Esophagus muscularis mucosa (tissue), 4 donors: ENCODE measurements at regions not wholly inside any gene's neighbourhood (a gene's known extent, or its start where the extent isn't known, plus 50 kb on each side); places are given as distances from the start of the nearest gene placed in this dataset.

ENCODE experiments used
- EP300 ChIP-seq: sonication (generic); formaldehyde crosslinking; IDR thresholded peaks from one replicate; pipeline ENCODE4 v1.6.1; 2017; ENCODE audit warnings: antibody characterized with exemption
- POLR2A ChIP-seq: fragments of 450-650 bp; IDR thresholded peaks from one replicate; pipeline ENCODE4 v1.6.1; 2017; ENCODE audit warnings: antibody characterized with exemption, moderate library complexity, mild to moderate bottlenecking, low read depth
- POLR2AphosphoS5 ChIP-seq, 2 donors: sonication (generic); formaldehyde crosslinking; IDR thresholded peaks; one replicate each; pipeline ENCODE4 v1.6.1; 2017; ENCODE audit warnings: antibody characterized with exemption in 2 of 2
- TF ChIP-seq, protein P1 (sequence below), 3 experiments: fragments of 200-600 bp in 2 of 3; fragments of 450-650 bp in 1 of 3; sonication (generic) in 2 of 3; IDR thresholded peaks; one replicate each; pipeline ENCODE4 v1.5.1; 2017 to 2019; ENCODE audit warnings: antibody characterized with exemption in 3 of 3, mild to moderate bottlenecking in 2 of 3, moderate library complexity in 1 of 3

DNA sequence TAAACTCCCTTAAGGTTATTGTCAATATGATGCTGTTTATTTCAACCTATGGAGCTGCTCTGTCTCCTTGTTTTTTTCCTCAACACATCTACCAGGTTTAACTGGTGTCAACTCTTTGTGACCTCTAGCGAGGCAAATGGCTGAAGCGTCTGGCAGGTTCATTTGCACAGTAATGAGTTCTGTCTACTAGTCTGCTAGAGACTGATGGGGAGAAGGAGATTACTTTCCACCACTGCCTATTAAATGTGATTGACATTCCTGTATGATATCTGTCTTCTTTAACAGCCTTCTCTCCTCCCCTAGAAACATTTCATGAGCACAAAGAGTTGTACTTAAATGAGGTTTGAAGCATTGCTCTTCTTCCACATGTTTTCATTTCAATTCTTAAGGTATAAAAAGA, 253.7 kb downstream of the SLC6A15 start:
- TF ChIP-seq, protein P1, sequence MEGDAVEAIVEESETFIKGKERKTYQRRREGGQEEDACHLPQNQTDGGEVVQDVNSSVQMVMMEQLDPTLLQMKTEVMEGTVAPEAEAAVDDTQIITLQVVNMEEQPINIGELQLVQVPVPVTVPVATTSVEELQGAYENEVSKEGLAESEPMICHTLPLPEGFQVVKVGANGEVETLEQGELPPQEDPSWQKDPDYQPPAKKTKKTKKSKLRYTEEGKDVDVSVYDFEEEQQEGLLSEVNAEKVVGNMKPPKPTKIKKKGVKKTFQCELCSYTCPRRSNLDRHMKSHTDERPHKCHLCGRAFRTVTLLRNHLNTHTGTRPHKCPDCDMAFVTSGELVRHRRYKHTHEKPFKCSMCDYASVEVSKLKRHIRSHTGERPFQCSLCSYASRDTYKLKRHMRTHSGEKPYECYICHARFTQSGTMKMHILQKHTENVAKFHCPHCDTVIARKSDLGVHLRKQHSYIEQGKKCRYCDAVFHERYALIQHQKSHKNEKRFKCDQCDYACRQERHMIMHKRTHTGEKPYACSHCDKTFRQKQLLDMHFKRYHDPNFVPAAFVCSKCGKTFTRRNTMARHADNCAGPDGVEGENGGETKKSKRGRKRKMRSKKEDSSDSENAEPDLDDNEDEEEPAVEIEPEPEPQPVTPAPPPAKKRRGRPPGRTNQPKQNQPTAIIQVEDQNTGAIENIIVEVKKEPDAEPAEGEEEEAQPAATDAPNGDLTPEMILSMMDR (IDR thresholded peaks at IDR 0.05): no peak
- TF ChIP-seq POLR2A (no peak), POLR2AphosphoS5 (IDR thresholded peaks at IDR 0.05) (no peak), EP300 (no peak)
